B cell (primary cell): ENCODE measurements at regions not wholly inside any gene's neighbourhood (a gene's known extent, or its start where the extent isn't known, plus 50 kb on each side); places are given as distances from the start of the nearest gene placed in this dataset.

Source experiments
- ATAC-seq: fragments of 200-7000 bp; cut with Tn5 transposase; one replicate; pipeline ENCODE4 v1.10.0; 2021; ENCODE audit warnings: low read depth, mild to moderate bottlenecking, moderate number of reproducible peaks, moderate library complexity
- CTCF ChIA-PET: fragments of 350-600 bp; sonication (Branson Sonifier 250); formaldehyde crosslinking; loops from one replicate; lab custom pipeline; 2021; ENCODE audit warnings: antibody characterized with exemption, inconsistent platforms; lab: Charles Lee
- POLR2A ChIA-PET: fragments of 350-600 bp; sonication (Branson Sonifier 250); formaldehyde crosslinking; loops from one replicate; lab custom pipeline; 2021; ENCODE audit warnings: antibody characterized with exemption; lab: Charles Lee
- DNase-seq: peaks from one replicate; pipeline ENCODE4 v3.0.0; 2013
- H2AFZ ChIP-seq: 2 replicates; pipeline ENCODE4 v1.6.1; 2012; ENCODE audit warnings: mild to moderate bottlenecking, low read depth, low read length; ENCODE audit not compliant: insufficient read depth, poor library complexity, severe bottlenecking
- H3K27ac ChIP-seq, 2 donors: 1 replicate in 1 of 2; 2 replicates in 1 of 2; pipeline ENCODE4 v1.5.1; 2012 to 2013; ENCODE audit warnings: low read length in 2 of 2, mild to moderate bottlenecking in 2 of 2, moderate library complexity in 1 of 2
- H3K27me3 ChIP-seq, 4 experiments: fragments of 200-600 bp in 1 of 4; sonication (generic) in 1 of 4; replicated peaks in 1 of 4; 1 replicate in 2 of 4; 2 replicates in 2 of 4; pipeline versions ENCODE4 v1.6.1 to v1.7.0; 2013 to 2016; ENCODE audit warnings: low read length in 3 of 4, mild to moderate bottlenecking in 2 of 4, mixed read lengths in 1 of 4, moderate library complexity in 1 of 4; ENCODE audit not compliant: insufficient read depth in 4 of 4, control insufficient read depth in 3 of 4; ENCODE audit errors: control extremely low read depth in 1 of 4
- H3K36me3 ChIP-seq, 2 experiments: replicated peaks in 1 of 2; 1 replicate in 1 of 2; 2 replicates in 1 of 2; pipeline versions ENCODE4 v1.6.1 to v1.7.1; 2013; ENCODE audit warnings: low read length in 1 of 2; ENCODE audit not compliant: insufficient read depth in 2 of 2, control insufficient read depth in 1 of 2; ENCODE audit errors: control extremely low read depth in 1 of 2, extremely low read depth in 1 of 2
- H3K4me1 ChIP-seq, 2 donors: fragments of 200-600 bp in 1 of 2; sonication (generic) in 1 of 2; 1 replicate in 1 of 2; 2 replicates in 1 of 2; pipeline versions ENCODE4 v1.5.1 to v1.6.1; 2013 to 2017; ENCODE audit warnings: low read length in 2 of 2; ENCODE audit not compliant: control insufficient read depth in 2 of 2, insufficient read depth in 2 of 2
- H3K4me2 ChIP-seq: replicated peaks from 2 replicates; pipeline ENCODE3; 2012; ENCODE audit warnings: mild to moderate bottlenecking, low read depth, low read length; ENCODE audit not compliant: poor library complexity, severe bottlenecking
- H3K4me3 ChIP-seq, 5 experiments: fragments of 200-600 bp in 1 of 5; sonication (generic) in 1 of 5; 1 replicate in 3 of 5; 2 replicates in 2 of 5; pipeline versions ENCODE4 v1.5.1 to v1.7.0; 2011 to 2016; ENCODE audit warnings: low read length in 4 of 5, mild to moderate bottlenecking in 4 of 5, low read depth in 2 of 5, control low read depth in 1 of 5, moderate library complexity in 1 of 5; ENCODE audit not compliant: insufficient read depth in 1 of 5; ENCODE audit errors: control extremely low read depth in 1 of 5, extremely low read depth in 1 of 5
- H3K79me2 ChIP-seq: fragments of 200-600 bp; sonication (generic); one replicate; pipeline ENCODE4 v1.6.0; 2016; ENCODE audit warnings: low read length; ENCODE audit not compliant: control insufficient read depth, insufficient read depth
- H3K9ac ChIP-seq: fragments of 200-600 bp; sonication (generic); 2 replicates; pipeline ENCODE4 v1.6.1; 2017; ENCODE audit warnings: mild to moderate bottlenecking, low read length, moderate library complexity
- H3K9me3 ChIP-seq, 3 donors: one replicate each; pipeline versions ENCODE4 v1.6.1 to v1.7.1; 2013; ENCODE audit warnings: low read length in 2 of 3; ENCODE audit not compliant: control insufficient read depth in 2 of 3, insufficient read depth in 1 of 3; ENCODE audit errors: control extremely low read depth in 1 of 3
- H4K20me1 ChIP-seq: 2 replicates; pipeline ENCODE4 v1.6.0; 2012; ENCODE audit warnings: mild to moderate bottlenecking, low read length; ENCODE audit not compliant: insufficient read depth, control insufficient read depth, poor library complexity, severe bottlenecking
- H3K27ac Mint-ChIP-seq: one replicate; pipeline ENCODE4 v1.8.0; 2021; ENCODE audit warnings: mixed read lengths
- H3K27me3 Mint-ChIP-seq: one replicate; pipeline ENCODE4 v1.8.0; 2021; ENCODE audit warnings: mixed read lengths
- H3K4me1 Mint-ChIP-seq: one replicate; pipeline ENCODE4 v1.8.0; 2021; ENCODE audit warnings: mixed read lengths
- H3K4me3 Mint-ChIP-seq: one replicate; pipeline ENCODE4 v1.8.0; 2021; ENCODE audit warnings: mixed read lengths
- H3K9me3 Mint-ChIP-seq: one replicate; pipeline ENCODE4 v1.8.0; 2022; ENCODE audit warnings: mixed read lengths; ENCODE audit not compliant: insufficient read depth
- CTCF ChIP-seq: fragments of 200-600 bp; IDR thresholded peaks from one replicate; pipeline ENCODE4 v1.8.0; 2022; ENCODE audit warnings: antibody characterized with exemption, mild to moderate bottlenecking
- EZH2 ChIP-seq: IDR thresholded peaks from 2 replicates; pipeline ENCODE4 v1.6.1; 2012; ENCODE audit warnings: borderline replicate concordance, low read depth, mild to moderate bottlenecking, moderate library complexity, low read length; ENCODE audit not compliant: insufficient read depth, poor library complexity, severe bottlenecking
- WGBS: methylation state at CpG from one replicate; pipeline ENCODE4 v1.1.5; 2013; ENCODE audit warnings: missing lambda C conversion rate; ENCODE audit not compliant: insufficient coverage; 5-methylcytosine and 5-hydroxymethylcytosine counted together
- intact Hi-C: fragments of 100-400 bp; cut with micrococcal nuclease; formaldehyde crosslinking; loops from one replicate; pipeline ENCODE4 v1.10.0; 2022

- no peaks in the 10 kb centered on the region for H3K27me3 ChIP-seq
- Mint-ChIP-seq H3K27me3 (no peaks in the 10 kb centered on the region), H3K4me1 (peaks cover 32% of the 10 kb centered on the region), H3K4me3 (peak overlapping the region; percentile 92), H3K9me3 (no peaks in the 10 kb centered on the region), H3K27ac (peak overlapping the region; percentile 99)
- H3K4me3 ChIP-seq = peak overlapping the region in 3 of 5 experiments; percentile 66 to 83 (median 67)
- H3K79me2 ChIP-seq = peaks cover 43% of the 10 kb centered on the region
- WGBS = 100% methylated on average over 1 of the region's 6 CpGs
- no peaks in the 10 kb centered on the region for H3K9me3 ChIP-seq
- H3K9ac ChIP-seq = peak overlapping the region; percentile 81
- no peak for ATAC-seq
- H2AFZ ChIP-seq = peak overlapping the region; percentile 75
- H3K4me1 ChIP-seq = peaks cover 21 to 25% of the 10 kb centered on the region in 2 donors
- POLR2A ChIA-PET = interaction anchor here (0.9 to 7.0 kb wide), 4 partner anchors 18 to 103 kb away, joined by 3 to 266 read pairs (median 140); partner anchors contain the start of gene CHD2
- H3K36me3 ChIP-seq = no peaks in the 10 kb centered on the region
- H3K27ac ChIP-seq = peak overlapping the region; percentile 96 to 99
- peak overlapping the region; percentile 89 for H3K4me2 ChIP-seq
- CTCF ChIA-PET = interaction anchor here (0.9 to 5.2 kb wide), 7 partner anchors 9 to 93 kb away, joined by 3 to 83 read pairs (median 6); partner anchors contain the start of gene CHD2
- no peak for DNase-seq
- no peaks in the 10 kb centered on the region for H4K20me1 ChIP-seq
- TF ChIP-seq EZH2 = no peak
- TF ChIP-seq CTCF = no peak
- intact Hi-C loops = no loop called here
Observed at GRCh38 chr15:92811148-92811913, 88.8 kb upstream of the CHD2 start.

- H3K9ac ChIP-seq = no peak overlapping the region
- no peak for TF ChIP-seq EZH2
- TF ChIP-seq CTCF = no peak
- peaks cover 27 to 31% of the 10 kb centered on the region in 2 donors for H3K4me1 ChIP-seq
Observed at GRCh38 chr15:92812271-92812670, 87.9 kb upstream of the CHD2 start.

More at GRCh38 chr15:92812271-92812670, 87.9 kb upstream of the CHD2 start:
- DNase-seq (no peak), ATAC-seq (no peak)
- no peaks in the 10 kb centered on the region for H3K9me3 Mint-ChIP-seq
- Histone ChIP-seq H2AFZ (no peak overlapping the region), H3K4me3 (no peak overlapping the region), H3K9me3 (no peaks in the 10 kb centered on the region), H3K27ac (no peak overlapping the region), H3K4me2 (no peak overlapping the region), H4K20me1 (no peaks in the 10 kb centered on the region), H3K36me3 (no peaks in the 10 kb centered on the region), H3K27me3 (no peaks in the 10 kb centered on the region), H3K79me2 (peaks cover 42% of the 10 kb centered on the region)
- H3K27ac Mint-ChIP-seq = peak overlapping the region; percentile 37
- no peak overlapping the region for H3K4me3 Mint-ChIP-seq
- WGBS = 99% methylated on average over 9 of the region's 12 CpGs
- ChIA-PET POLR2A (interaction anchor here (5.6 to 7.0 kb wide), 2 partner anchors 71 to 93 kb away, joined by 164 to 266 read pairs; partner anchors contain the start of gene CHD2), CTCF (interaction anchor here (1.3 to 5.2 kb wide), 4 partner anchors 15 to 92 kb away, joined by 3 to 83 read pairs (median 40); partner anchors contain the start of gene CHD2)
- H3K4me1 Mint-ChIP-seq = peaks cover 33% of the 10 kb centered on the region
- H3K27me3 Mint-ChIP-seq = no peaks in the 10 kb centered on the region
- intact Hi-C loops = no loop called here
